SK-N-SH treated with all-trans-retinoic acid at 6 μM for 48 hours (cell line): ENCODE measurements at regions not wholly inside any gene's neighbourhood (a gene's known extent, or its start where the extent isn't known, plus 50 kb on each side); places are given as distances from the start of the nearest gene placed in this dataset.

Source experiments
- ATAC-seq: fragments of 200-7000 bp; cut with Tn5 transposase; 3 replicates; pipeline ENCODE4 v1.9.1; 2020; ENCODE audit warnings: mild to moderate bottlenecking, moderate library complexity
- BACH2 ChIP-seq: fragments of 250-450 bp; sonication (Bioruptor Pico); IDR thresholded peaks from 2 replicates; pipeline ENCODE4 v1.9.0; 2021; ENCODE audit warnings: mild to moderate bottlenecking, borderline replicate concordance
- CREB5 ChIP-seq: fragments of 250-450 bp; sonication (Bioruptor Pico); IDR thresholded peaks from 2 replicates; pipeline ENCODE4 v1.5.1; 2020; ENCODE audit warnings: low read depth, mild to moderate bottlenecking, moderate library complexity
- CSDC2 ChIP-seq: fragments of 250-450 bp; sonication (Bioruptor Pico); IDR thresholded peaks from 2 replicates; pipeline ENCODE4 v1.5.0; 2020; ENCODE audit warnings: mild to moderate bottlenecking, moderate library complexity
- CSRNP3 ChIP-seq: fragments of 250-450 bp; sonication (Bioruptor Pico); IDR thresholded peaks from 2 replicates; pipeline ENCODE4 v1.5.1; 2021; ENCODE audit warnings: mild to moderate bottlenecking, moderate library complexity
- ESRRG ChIP-seq: fragments of 250-450 bp; sonication (Bioruptor Pico); IDR thresholded peaks from 2 replicates; pipeline ENCODE4 v1.6.1; 2021; ENCODE audit warnings: mild to moderate bottlenecking
- GLIS3 ChIP-seq: fragments of 250-450 bp; sonication (Bioruptor Pico); IDR thresholded peaks from 2 replicates; pipeline ENCODE4 v1.5.0; 2020; ENCODE audit warnings: mild to moderate bottlenecking, moderate library complexity
- ISL1 ChIP-seq: fragments of 250-450 bp; sonication (Bioruptor Pico); IDR thresholded peaks from 2 replicates; pipeline ENCODE4 v2.1.2; 2022; ENCODE audit warnings: mild to moderate bottlenecking, moderate library complexity
- OSR1 ChIP-seq: fragments of 250-450 bp; sonication (Bioruptor Pico); IDR thresholded peaks from 2 replicates; pipeline ENCODE4 v1.8.0; 2022; ENCODE audit warnings: moderate library complexity, mild to moderate bottlenecking, inconsistent platforms
- PATZ1 ChIP-seq: fragments of 250-450 bp; sonication (Bioruptor Pico); IDR thresholded peaks from 2 replicates; pipeline ENCODE4 v1.8.0; 2020; ENCODE audit warnings: mild to moderate bottlenecking, moderate library complexity, borderline replicate concordance
- POU6F1 ChIP-seq: fragments of 250-450 bp; sonication (Bioruptor Pico); IDR thresholded peaks from 2 replicates; pipeline ENCODE4 v1.8.0; 2021; ENCODE audit warnings: low read depth, mild to moderate bottlenecking, moderate library complexity, borderline replicate concordance
- PPARA ChIP-seq: fragments of 250-450 bp; sonication (Bioruptor Pico); IDR thresholded peaks from 2 replicates; pipeline ENCODE4 v1.5.0; 2020; ENCODE audit warnings: mild to moderate bottlenecking, borderline replicate concordance
- RARB ChIP-seq: fragments of 250-450 bp; sonication (Bioruptor Pico); IDR thresholded peaks from 2 replicates; pipeline ENCODE4 v1.8.0; 2021; ENCODE audit warnings: mild to moderate bottlenecking, moderate library complexity
- SNAI2 ChIP-seq: fragments of 250-450 bp; sonication (Bioruptor Pico); IDR thresholded peaks from 2 replicates; pipeline ENCODE4 v1.5.0; 2020; ENCODE audit warnings: mild to moderate bottlenecking, moderate library complexity
- TCF4 ChIP-seq: fragments of 250-450 bp; sonication (Bioruptor Pico); IDR thresholded peaks from 2 replicates; pipeline ENCODE4 v1.8.0; 2021; ENCODE audit warnings: mild to moderate bottlenecking, moderate library complexity, borderline replicate concordance
- TOX ChIP-seq: fragments of 250-450 bp; sonication (Bioruptor Pico); IDR thresholded peaks from 2 replicates; pipeline ENCODE4 v1.8.0; 2021; ENCODE audit warnings: mild to moderate bottlenecking, moderate library complexity, borderline replicate concordance
- TSHZ2 ChIP-seq: fragments of 250-450 bp; sonication (Bioruptor Pico); IDR thresholded peaks from 2 replicates; pipeline ENCODE4 v1.5.0; 2020; ENCODE audit warnings: mild to moderate bottlenecking, moderate library complexity
- ZC3H10 ChIP-seq: fragments of 250-450 bp; sonication (Bioruptor Pico); IDR thresholded peaks from 2 replicates; pipeline ENCODE4 v1.5.1; 2021; ENCODE audit warnings: mild to moderate bottlenecking, moderate library complexity
- ZFP3 ChIP-seq: fragments of 250-450 bp; sonication (Bioruptor Pico); IDR thresholded peaks from 2 replicates; pipeline ENCODE4 v1.5.0; 2020; ENCODE audit warnings: mild to moderate bottlenecking, moderate library complexity
- ZFP30 ChIP-seq: fragments of 450-650 bp; formaldehyde crosslinking; IDR thresholded peaks from 2 replicates; pipeline ENCODE4 v1.5.0; 2022; ENCODE audit warnings: mild to moderate bottlenecking, moderate library complexity
- ZNF565 ChIP-seq: fragments of 450-650 bp; formaldehyde crosslinking; conservative IDR thresholded peaks from 2 replicates; pipeline ENCODE4 v1.5.0; 2020; ENCODE audit warnings: low read depth, mild to moderate bottlenecking, moderate library complexity
- ZNF70 ChIP-seq: fragments of 450-650 bp; formaldehyde crosslinking; IDR thresholded peaks from 2 replicates; pipeline ENCODE4 v1.5.0; 2020; ENCODE audit warnings: mild to moderate bottlenecking, moderate library complexity
- ZNF8 ChIP-seq: fragments of 450-650 bp; formaldehyde crosslinking; IDR thresholded peaks from 2 replicates; pipeline ENCODE4 v1.5.0; 2020; ENCODE audit warnings: mild to moderate bottlenecking, moderate library complexity

GRCh38 chr5:157922026-157922425 lies 63.1 kb upstream of the CLINT1 start:
- TF ChIP-seq ZC3H10 (CRISPR knock-in tag) (no peak), CREB5 (CRISPR knock-in tag) (no peak), CSRNP3 (CRISPR knock-in tag) (no peak), ZFP30 (CRISPR knock-in tag) (no peak), SNAI2 (CRISPR knock-in tag) (no peak), ZNF70 (CRISPR knock-in tag) (no peak), OSR1 (CRISPR knock-in tag) (no peak), CSDC2 (CRISPR knock-in tag) (no peak), PATZ1 (CRISPR knock-in tag) (no peak), TOX (CRISPR knock-in tag) (no peak), PPARA (no peak), ESRRG (CRISPR knock-in tag) (no peak), TCF4 (no peak)
- no peak for ATAC-seq

- no peak for ATAC-seq
- TF ChIP-seq PPARA (no peak), TSHZ2 (CRISPR knock-in tag) (no peak), ZFP3 (no peak), PATZ1 (CRISPR knock-in tag) (no peak), ZNF565 (CRISPR knock-in tag) (no peak), GLIS3 (CRISPR knock-in tag) (no peak), SNAI2 (CRISPR knock-in tag) (no peak), BACH2 (CRISPR knock-in tag) (no peak), ZNF8 (CRISPR knock-in tag) (no peak), CSRNP3 (CRISPR knock-in tag) (no peak), CSDC2 (CRISPR knock-in tag) (no peak), ISL1 (CRISPR knock-in tag) (no peak), ZNF70 (CRISPR knock-in tag) (no peak), ZFP30 (CRISPR knock-in tag) (no peak), POU6F1 (CRISPR knock-in tag) (no peak), ESRRG (CRISPR knock-in tag) (no peak), TOX (CRISPR knock-in tag) (no peak), RARB (CRISPR knock-in tag) (no peak)
Measured at GRCh38 chr5:157920828-157921170, 61.9 kb upstream of the CLINT1 start.
